Caco-2 (cell line): ENCODE measurements at regions not wholly inside any gene's neighbourhood (a gene's known extent, or its start where the extent isn't known, plus 50 kb on each side); places are given as distances from the start of the nearest gene placed in this dataset.

Experiments
- BruUV-seq: library from RNA; stranded (reverse); fragments of 400-500 nt; replicated peaks from 2 replicates; lab custom pipeline; 2021; lab: Mats Ljungman, UMichigan
- CTCF ChIA-PET: fragments of 300-600 bp; sonication (Branson Sonifier 250); formaldehyde crosslinking; loops from one replicate; lab custom pipeline; 2022; ENCODE audit warnings: antibody characterized with exemption; lab: Charles Lee
- POLR2A ChIA-PET: fragments of 300-600 bp; sonication (Branson Sonifier 250); formaldehyde crosslinking; loops from one replicate; lab custom pipeline; 2022; ENCODE audit warnings: antibody characterized with exemption; lab: Charles Lee
- DNase-seq, 2 experiments: peaks; one replicate each; pipeline versions ENCODE4 v3.0.0 to v3.0.0-alpha.2; 2020 to 2022
- H3K27me3 ChIP-seq: replicated peaks from 2 replicates; pipeline ENCODE4 v1.6.0; 2011; ENCODE audit warnings: low read length; ENCODE audit not compliant: control insufficient read depth, insufficient read depth
- H3K36me3 ChIP-seq: 2 replicates; pipeline ENCODE4 v1.5.1; 2011; ENCODE audit warnings: low read length; ENCODE audit not compliant: control insufficient read depth, insufficient read depth
- H3K4me1 ChIP-seq: fragments of 250-450 bp; sonication (Bioruptor Pico); 2 replicates; pipeline ENCODE4 v1.5.1; 2020; ENCODE audit warnings: mild to moderate bottlenecking
- H3K4me3 ChIP-seq: 2 replicates; pipeline ENCODE4 v1.5.1; 2011; ENCODE audit warnings: low read depth, mild to moderate bottlenecking, control low read depth, low read length
- H3K9me3 ChIP-seq: fragments of 250-450 bp; sonication (Bioruptor Pico); 2 replicates; pipeline ENCODE4 v1.5.1; 2020; ENCODE audit warnings: mild to moderate bottlenecking, moderate library complexity
- H3K27ac Mint-ChIP-seq: one replicate; pipeline ENCODE4 v1.8.0; 2022; ENCODE audit warnings: mixed read lengths; ENCODE audit not compliant: unreplicated experiment
- H3K27me3 Mint-ChIP-seq: one replicate; pipeline ENCODE4 v1.8.0; 2022; ENCODE audit warnings: mixed read lengths; ENCODE audit not compliant: insufficient read depth, unreplicated experiment
- H3K36me3 Mint-ChIP-seq: one replicate; pipeline ENCODE4 v1.8.0; 2022; ENCODE audit warnings: mild to moderate bottlenecking, mixed read lengths; ENCODE audit not compliant: insufficient read depth, unreplicated experiment
- H3K4me1 Mint-ChIP-seq: one replicate; pipeline ENCODE4 v1.8.0; 2022; ENCODE audit warnings: low read depth, mixed read lengths; ENCODE audit not compliant: unreplicated experiment
- H3K4me3 Mint-ChIP-seq: one replicate; pipeline ENCODE4 v1.8.0; 2022; ENCODE audit warnings: mild to moderate bottlenecking, moderate library complexity, mixed read lengths; ENCODE audit not compliant: unreplicated experiment
- H3K9me3 Mint-ChIP-seq: one replicate; pipeline ENCODE4 v1.8.0; 2022; ENCODE audit warnings: mixed read lengths; ENCODE audit not compliant: unreplicated experiment
- CTCF ChIP-seq, 2 experiments: fragments of 200-600 bp in 1 of 2; IDR thresholded peaks; 1 replicate in 1 of 2; 2 replicates in 1 of 2; pipeline versions ENCODE4 v1.5.1 to v1.8.0; 2011 to 2022; ENCODE audit warnings: antibody characterized with exemption in 1 of 2, control low read depth in 1 of 2, inconsistent platforms in 1 of 2, low read depth in 1 of 2, low read length in 1 of 2, mild to moderate bottlenecking in 1 of 2, moderate library complexity in 1 of 2; ENCODE audit not compliant: insufficient read depth in 1 of 2, severe bottlenecking in 1 of 2, unreplicated experiment in 1 of 2
- intact Hi-C: fragments of 100-400 bp; cut with micrococcal nuclease; formaldehyde crosslinking; loops from one replicate; pipeline ENCODE4 v1.10.0; 2022; ENCODE audit not compliant: unreplicated experiment

GRCh38 chr10:31705136-31705535 lies 223.5 kb downstream of the ARHGAP12 start:
- intact Hi-C loops: no loop called here
- H3K36me3 Mint-ChIP-seq: no peaks in the 10 kb centered on the region

GRCh38 chr10:31704195-31704594 lies 224.4 kb downstream of the ARHGAP12 start:
- H3K4me1 Mint-ChIP-seq: no peaks in the 10 kb centered on the region
- intact Hi-C loops: no loop called here
- Histone ChIP-seq H3K27me3 (no peaks in the 10 kb centered on the region), H3K9me3 (peaks cover 20% of the 10 kb centered on the region), H3K4me3 (no peak overlapping the region), H3K4me1 (no peaks in the 10 kb centered on the region), H3K36me3 (no peaks in the 10 kb centered on the region)
- H3K4me3 Mint-ChIP-seq: no peak overlapping the region
- CTCF ChIA-PET: no interaction called here
- no peak for DNase-seq
- no TSS peak for BruUV-seq
- POLR2A ChIA-PET: no interaction called here
- no peaks in the 10 kb centered on the region for H3K36me3 Mint-ChIP-seq
- TF ChIP-seq CTCF (IDR thresholded peaks at IDR 0.05; ENCODE audit: insufficient read depth in 1 of 2, low read depth in 1 of 2, low read length in 1 of 2, severe bottlenecking in 1 of 2, unreplicated experiment in 1 of 2): no peak
- peaks cover 9% of the 10 kb centered on the region for H3K27me3 Mint-ChIP-seq
- no peak overlapping the region for H3K27ac Mint-ChIP-seq
- peaks cover 31% of the 10 kb centered on the region for H3K9me3 Mint-ChIP-seq

More at GRCh38 chr10:31705136-31705535, 223.5 kb downstream of the ARHGAP12 start:
- ChIA-PET CTCF (no interaction called here), POLR2A (no interaction called here)
- peaks cover 31% of the 10 kb centered on the region for H3K9me3 Mint-ChIP-seq
- H3K4me3 Mint-ChIP-seq: no peak overlapping the region
- no peaks in the 10 kb centered on the region for H3K4me1 Mint-ChIP-seq
- no peak for TF ChIP-seq CTCF (IDR thresholded peaks at IDR 0.05; ENCODE audit: insufficient read depth in 1 of 2, low read depth in 1 of 2, low read length in 1 of 2, severe bottlenecking in 1 of 2, unreplicated experiment in 1 of 2)
- Histone ChIP-seq H3K36me3 (no peaks in the 10 kb centered on the region), H3K27me3 (no peaks in the 10 kb centered on the region), H3K4me1 (no peaks in the 10 kb centered on the region), H3K4me3 (no peak overlapping the region), H3K9me3 (peaks cover 24% of the 10 kb centered on the region)
- peaks cover 7% of the 10 kb centered on the region for H3K27me3 Mint-ChIP-seq
- BruUV-seq: no TSS peak
- H3K27ac Mint-ChIP-seq: no peak overlapping the region
- DNase-seq: no peak

- ChIA-PET POLR2A (no interaction called here), CTCF (no interaction called here)
- Mint-ChIP-seq H3K9me3 (peaks cover 31% of the 10 kb centered on the region), H3K4me3 (no peak overlapping the region), H3K27me3 (peaks cover 9% of the 10 kb centered on the region), H3K4me1 (no peaks in the 10 kb centered on the region), H3K36me3 (no peaks in the 10 kb centered on the region), H3K27ac (no peak overlapping the region)
- Histone ChIP-seq H3K27me3 (no peaks in the 10 kb centered on the region), H3K9me3 (peaks cover 20% of the 10 kb centered on the region), H3K4me1 (no peaks in the 10 kb centered on the region), H3K4me3 (no peak overlapping the region), H3K36me3 (no peaks in the 10 kb centered on the region)
- no peak for TF ChIP-seq CTCF (IDR thresholded peaks at IDR 0.05; ENCODE audit: insufficient read depth in 1 of 2, low read depth in 1 of 2, low read length in 1 of 2, severe bottlenecking in 1 of 2, unreplicated experiment in 1 of 2)
- BruUV-seq: no TSS peak
- intact Hi-C loops: no loop called here
- DNase-seq: no peak
Observed at GRCh38 chr10:31702954-31703353, 225.7 kb downstream of the ARHGAP12 start.
